Thyroid gland (tissue), 4 donors: ENCODE measurements at regions not wholly inside any gene's neighbourhood (a gene's known extent, or its start where the extent isn't known, plus 50 kb on each side); places are given as distances from the start of the nearest gene placed in this dataset.

Source experiments
- POLR2A ChIP-seq, 2 donors: fragments of 450-650 bp; IDR thresholded peaks; one replicate each; pipeline ENCODE4 v1.6.1; 2017; ENCODE audit warnings: antibody characterized with exemption in 2 of 2, mild to moderate bottlenecking in 2 of 2, moderate library complexity in 1 of 2
- TF ChIP-seq, protein P1 (sequence below), 6 experiments: fragments of 200-600 bp in 3 of 6; fragments of 450-650 bp in 3 of 6; sonication (generic) in 3 of 6; IDR thresholded peaks; one replicate each; pipeline ENCODE4 v1.5.1; 2016 to 2019; ENCODE audit warnings: antibody characterized with exemption in 6 of 6, mild to moderate bottlenecking in 2 of 6, inconsistent platforms in 1 of 6, moderate library complexity in 1 of 6

DNA sequence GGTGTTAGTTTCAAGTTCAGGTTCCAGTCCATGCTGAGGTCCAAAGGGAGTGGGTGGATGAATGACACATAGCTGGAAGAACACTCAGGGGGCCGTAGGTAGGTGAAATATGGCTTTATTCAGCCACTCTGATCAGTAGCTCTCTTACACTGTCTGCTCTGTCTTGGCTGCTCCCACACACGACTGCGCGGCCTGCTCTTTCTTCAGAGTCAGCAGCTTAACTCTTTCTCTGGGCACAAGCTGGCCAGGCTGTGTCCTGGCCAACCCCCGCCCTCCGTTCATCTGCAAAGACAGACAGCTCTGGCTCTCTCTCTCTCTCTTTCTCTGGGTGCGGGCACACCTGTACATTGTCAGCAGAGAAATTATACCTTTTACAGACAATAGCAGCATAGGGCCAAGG, 317.4 kb upstream of the SORCS1 start:
- TF ChIP-seq POLR2A (IDR thresholded peaks at IDR 0.05) = no peak
- TF ChIP-seq, protein P1, sequence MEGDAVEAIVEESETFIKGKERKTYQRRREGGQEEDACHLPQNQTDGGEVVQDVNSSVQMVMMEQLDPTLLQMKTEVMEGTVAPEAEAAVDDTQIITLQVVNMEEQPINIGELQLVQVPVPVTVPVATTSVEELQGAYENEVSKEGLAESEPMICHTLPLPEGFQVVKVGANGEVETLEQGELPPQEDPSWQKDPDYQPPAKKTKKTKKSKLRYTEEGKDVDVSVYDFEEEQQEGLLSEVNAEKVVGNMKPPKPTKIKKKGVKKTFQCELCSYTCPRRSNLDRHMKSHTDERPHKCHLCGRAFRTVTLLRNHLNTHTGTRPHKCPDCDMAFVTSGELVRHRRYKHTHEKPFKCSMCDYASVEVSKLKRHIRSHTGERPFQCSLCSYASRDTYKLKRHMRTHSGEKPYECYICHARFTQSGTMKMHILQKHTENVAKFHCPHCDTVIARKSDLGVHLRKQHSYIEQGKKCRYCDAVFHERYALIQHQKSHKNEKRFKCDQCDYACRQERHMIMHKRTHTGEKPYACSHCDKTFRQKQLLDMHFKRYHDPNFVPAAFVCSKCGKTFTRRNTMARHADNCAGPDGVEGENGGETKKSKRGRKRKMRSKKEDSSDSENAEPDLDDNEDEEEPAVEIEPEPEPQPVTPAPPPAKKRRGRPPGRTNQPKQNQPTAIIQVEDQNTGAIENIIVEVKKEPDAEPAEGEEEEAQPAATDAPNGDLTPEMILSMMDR (IDR thresholded peaks at IDR 0.05) = no peak
